ENCODE measurements at regions not wholly inside any gene's neighbourhood (a gene's known extent, or its start where the extent isn't known, plus 50 kb on each side); places are given as distances from the start of the nearest gene placed in this dataset.

- H3K4me1 ChIP-seq (ENCODE audit: control insufficient read depth in 1 of 2, insufficient read depth in 2 of 2, low read length in 2 of 2) = no peaks in the 10 kb centered on the region
- H3K79me2 ChIP-seq (ENCODE audit: insufficient read depth, low read length) = no peaks in the 10 kb centered on the region
- no peak overlapping the region for H2AFZ ChIP-seq (ENCODE audit: low read depth, low read length, poor library complexity, severe bottlenecking)
- TF ChIP-seq SP1 (IDR thresholded peaks at IDR 0.05; ENCODE audit: low read depth) = no peak
- no peak for TF ChIP-seq FOSL1 (IDR thresholded peaks at IDR 0.05; ENCODE audit: low read depth)
- TF ChIP-seq, protein P1, sequence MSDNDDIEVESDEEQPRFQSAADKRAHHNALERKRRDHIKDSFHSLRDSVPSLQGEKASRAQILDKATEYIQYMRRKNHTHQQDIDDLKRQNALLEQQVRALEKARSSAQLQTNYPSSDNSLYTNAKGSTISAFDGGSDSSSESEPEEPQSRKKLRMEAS (IDR thresholded peaks at IDR 0.05) = no peak
- no peak for TF ChIP-seq SIN3A (IDR thresholded peaks at IDR 0.05; ENCODE audit: low read depth)
- TF ChIP-seq EZH2 (IDR thresholded peaks at IDR 0.05) = no peak
- TF ChIP-seq ZNF274 (IDR thresholded peaks at IDR 0.05; ENCODE audit: low read depth, low read length) = no peak
- TF ChIP-seq, protein P2, sequence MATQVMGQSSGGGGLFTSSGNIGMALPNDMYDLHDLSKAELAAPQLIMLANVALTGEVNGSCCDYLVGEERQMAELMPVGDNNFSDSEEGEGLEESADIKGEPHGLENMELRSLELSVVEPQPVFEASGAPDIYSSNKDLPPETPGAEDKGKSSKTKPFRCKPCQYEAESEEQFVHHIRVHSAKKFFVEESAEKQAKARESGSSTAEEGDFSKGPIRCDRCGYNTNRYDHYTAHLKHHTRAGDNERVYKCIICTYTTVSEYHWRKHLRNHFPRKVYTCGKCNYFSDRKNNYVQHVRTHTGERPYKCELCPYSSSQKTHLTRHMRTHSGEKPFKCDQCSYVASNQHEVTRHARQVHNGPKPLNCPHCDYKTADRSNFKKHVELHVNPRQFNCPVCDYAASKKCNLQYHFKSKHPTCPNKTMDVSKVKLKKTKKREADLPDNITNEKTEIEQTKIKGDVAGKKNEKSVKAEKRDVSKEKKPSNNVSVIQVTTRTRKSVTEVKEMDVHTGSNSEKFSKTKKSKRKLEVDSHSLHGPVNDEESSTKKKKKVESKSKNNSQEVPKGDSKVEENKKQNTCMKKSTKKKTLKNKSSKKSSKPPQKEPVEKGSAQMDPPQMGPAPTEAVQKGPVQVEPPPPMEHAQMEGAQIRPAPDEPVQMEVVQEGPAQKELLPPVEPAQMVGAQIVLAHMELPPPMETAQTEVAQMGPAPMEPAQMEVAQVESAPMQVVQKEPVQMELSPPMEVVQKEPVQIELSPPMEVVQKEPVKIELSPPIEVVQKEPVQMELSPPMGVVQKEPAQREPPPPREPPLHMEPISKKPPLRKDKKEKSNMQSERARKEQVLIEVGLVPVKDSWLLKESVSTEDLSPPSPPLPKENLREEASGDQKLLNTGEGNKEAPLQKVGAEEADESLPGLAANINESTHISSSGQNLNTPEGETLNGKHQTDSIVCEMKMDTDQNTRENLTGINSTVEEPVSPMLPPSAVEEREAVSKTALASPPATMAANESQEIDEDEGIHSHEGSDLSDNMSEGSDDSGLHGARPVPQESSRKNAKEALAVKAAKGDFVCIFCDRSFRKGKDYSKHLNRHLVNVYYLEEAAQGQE (IDR thresholded peaks at IDR 0.05; ENCODE audit: low read depth) = no peak
- TF ChIP-seq SRF (IDR thresholded peaks at IDR 0.05; ENCODE audit: low read depth) = no peak
- TF ChIP-seq TCF7L2 (IDR thresholded peaks at IDR 0.05; ENCODE audit: borderline replicate concordance, extremely low read depth, insufficient read depth, insufficient read length) = no peak
- no peak for TF ChIP-seq ELF1 (IDR thresholded peaks at IDR 0.05; ENCODE audit: borderline replicate concordance, low read depth)
- TF ChIP-seq CEBPB (IDR thresholded peaks at IDR 0.05; ENCODE audit: low read depth) = no peak
- no peak for TF ChIP-seq POLR2A (IDR thresholded peaks at IDR 0.05; ENCODE audit: borderline replicate concordance, extremely low read depth, insufficient read depth, insufficient read length)
- no peak for TF ChIP-seq EZH2phosphoT487 (IDR thresholded peaks at IDR 0.05; ENCODE audit: borderline replicate concordance)
- no peak for TF ChIP-seq JUND (IDR thresholded peaks at IDR 0.05)
- no peak for TF ChIP-seq ZFX (IDR thresholded peaks at IDR 0.05)
- TF ChIP-seq CTCF (IDR thresholded peaks at IDR 0.05 in 2 of 3, conservative IDR thresholded peaks at IDR 0.05 in 1 of 3; ENCODE audit: borderline replicate concordance in 1 of 3, insufficient read depth in 1 of 3, low read depth in 2 of 3, low read length in 2 of 3) = no peak
- TF ChIP-seq POLR2AphosphoS5 (IDR thresholded peaks at IDR 0.05; ENCODE audit: low read depth, low read length) = no peak
- no peak for TF ChIP-seq CBX3 (IDR thresholded peaks at IDR 0.05; ENCODE audit: low read depth)
- TF ChIP-seq, protein P3, sequence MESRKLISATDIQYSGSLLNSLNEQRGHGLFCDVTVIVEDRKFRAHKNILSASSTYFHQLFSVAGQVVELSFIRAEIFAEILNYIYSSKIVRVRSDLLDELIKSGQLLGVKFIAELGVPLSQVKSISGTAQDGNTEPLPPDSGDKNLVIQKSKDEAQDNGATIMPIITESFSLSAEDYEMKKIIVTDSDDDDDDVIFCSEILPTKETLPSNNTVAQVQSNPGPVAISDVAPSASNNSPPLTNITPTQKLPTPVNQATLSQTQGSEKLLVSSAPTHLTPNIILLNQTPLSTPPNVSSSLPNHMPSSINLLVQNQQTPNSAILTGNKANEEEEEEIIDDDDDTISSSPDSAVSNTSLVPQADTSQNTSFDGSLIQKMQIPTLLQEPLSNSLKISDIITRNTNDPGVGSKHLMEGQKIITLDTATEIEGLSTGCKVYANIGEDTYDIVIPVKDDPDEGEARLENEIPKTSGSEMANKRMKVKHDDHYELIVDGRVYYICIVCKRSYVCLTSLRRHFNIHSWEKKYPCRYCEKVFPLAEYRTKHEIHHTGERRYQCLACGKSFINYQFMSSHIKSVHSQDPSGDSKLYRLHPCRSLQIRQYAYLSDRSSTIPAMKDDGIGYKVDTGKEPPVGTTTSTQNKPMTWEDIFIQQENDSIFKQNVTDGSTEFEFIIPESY (IDR thresholded peaks at IDR 0.05; ENCODE audit: extremely low read depth, insufficient replicate concordance, low read length) = no peak
- TF ChIP-seq, protein P4, sequence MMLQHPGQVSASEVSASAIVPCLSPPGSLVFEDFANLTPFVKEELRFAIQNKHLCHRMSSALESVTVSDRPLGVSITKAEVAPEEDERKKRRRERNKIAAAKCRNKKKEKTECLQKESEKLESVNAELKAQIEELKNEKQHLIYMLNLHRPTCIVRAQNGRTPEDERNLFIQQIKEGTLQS (IDR thresholded peaks at IDR 0.05) = no peak
- H3K9ac ChIP-seq (ENCODE audit: low read length) = no peak overlapping the region
- ATAC-seq (no peak), DNase-seq (ENCODE audit: low read depth, low spot score) (no peak)
- H3K4me3 ChIP-seq (replicated peaks in 1 of 2; ENCODE audit: low read depth in 1 of 2, low read length in 2 of 2) = no peak overlapping the region
- BruUV-seq (replicated peaks) = no TSS peak
- intact Hi-C loops (cut with micrococcal nuclease) = no loop called here
- H3K9me2 ChIP-seq (ENCODE audit: insufficient read depth) = no peaks in the 10 kb centered on the region
- no peaks in the 10 kb centered on the region for H4K20me1 ChIP-seq (ENCODE audit: insufficient read depth)
- ChIA-PET RAD21 (ENCODE audit: low non-redundant PET in 1 of 2, low total read pairs in 2 of 2, uncharacterized antibody in 2 of 2, unreplicated experiment in 2 of 2) (no interaction called here), CTCF (no interaction called here), POLR2A (no interaction called here)
- no peak overlapping the region for H3K4me2 ChIP-seq (ENCODE audit: low read length)
- H3K36me3 ChIP-seq (ENCODE audit: control insufficient read depth in 1 of 2, insufficient read depth in 2 of 2, low read length in 2 of 2) = no peaks in the 10 kb centered on the region
- H3K27me3 ChIP-seq (ENCODE audit: insufficient read depth, low read length) = no peaks in the 10 kb centered on the region
- peaks cover 7 to 26% of the 10 kb centered on the region in 2 experiments; a peak in 2 of 4 replicates for H3K9me3 ChIP-seq (ENCODE audit: control insufficient read depth in 1 of 2, insufficient read depth in 1 of 2, low read depth in 1 of 2, low read length in 2 of 2)
- H3K27ac ChIP-seq (ENCODE audit: low read depth, low read length) = no peak overlapping the region
Observed at GRCh38 chr15:46365572-46365971, 730.7 kb downstream of the SQOR start.

All from HCT116 (cell line).